ENCODE measurements at regions not wholly inside any gene's neighbourhood (a gene's known extent, or its start where the extent isn't known, plus 50 kb on each side); places are given as distances from the start of the nearest gene placed in this dataset.

DNA sequence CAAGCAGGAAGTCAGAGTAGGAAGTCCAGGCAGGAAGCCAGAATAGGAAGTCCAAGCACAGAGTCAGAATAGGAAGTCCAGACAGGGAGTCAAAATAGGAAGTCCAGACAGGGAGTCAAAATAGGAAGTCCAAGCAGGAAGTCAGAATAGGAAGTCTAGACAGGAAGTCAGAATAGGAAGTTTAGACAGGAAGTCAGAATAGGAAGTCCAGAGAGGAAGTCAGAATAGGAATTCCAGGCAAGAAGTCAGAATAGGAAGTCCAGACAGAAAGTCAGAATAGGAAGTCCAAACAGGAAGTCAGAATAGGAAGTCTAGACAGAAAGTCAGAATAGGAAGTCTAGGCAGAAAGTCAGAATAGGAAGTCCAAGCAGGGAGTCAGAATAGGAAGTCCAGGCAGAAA lies 105.3 kb upstream of the C16orf82 start:
- H3K9me3 ChIP-seq (ENCODE audit: control insufficient read depth in 1 of 2, insufficient read depth in 1 of 2, low read length in 2 of 2) = no peaks in the 10 kb centered on the region
- H3K27me3 ChIP-seq (ENCODE audit: control insufficient read depth in 1 of 2, insufficient read depth in 2 of 2, low read length in 2 of 2) = peaks cover 0 to 3% of the 10 kb centered on the region in 2 experiments
- no peaks in the 10 kb centered on the region for H3K36me3 Mint-ChIP-seq (ENCODE audit: low read depth)
- intact Hi-C loops (cut with DNase I, micrococcal nuclease) = no loop called here
- no peak overlapping the region for H3K4me3 Mint-ChIP-seq
- peaks cover 7% of the 10 kb centered on the region for H3K4me1 Mint-ChIP-seq (ENCODE audit: low read depth)
- no peaks in the 10 kb centered on the region for H3K36me3 ChIP-seq (ENCODE audit: insufficient read depth, low read length)
- ChIA-PET POLR2A (no interaction called here), CTCF (no interaction called here)
- TF ChIP-seq, protein P1, sequence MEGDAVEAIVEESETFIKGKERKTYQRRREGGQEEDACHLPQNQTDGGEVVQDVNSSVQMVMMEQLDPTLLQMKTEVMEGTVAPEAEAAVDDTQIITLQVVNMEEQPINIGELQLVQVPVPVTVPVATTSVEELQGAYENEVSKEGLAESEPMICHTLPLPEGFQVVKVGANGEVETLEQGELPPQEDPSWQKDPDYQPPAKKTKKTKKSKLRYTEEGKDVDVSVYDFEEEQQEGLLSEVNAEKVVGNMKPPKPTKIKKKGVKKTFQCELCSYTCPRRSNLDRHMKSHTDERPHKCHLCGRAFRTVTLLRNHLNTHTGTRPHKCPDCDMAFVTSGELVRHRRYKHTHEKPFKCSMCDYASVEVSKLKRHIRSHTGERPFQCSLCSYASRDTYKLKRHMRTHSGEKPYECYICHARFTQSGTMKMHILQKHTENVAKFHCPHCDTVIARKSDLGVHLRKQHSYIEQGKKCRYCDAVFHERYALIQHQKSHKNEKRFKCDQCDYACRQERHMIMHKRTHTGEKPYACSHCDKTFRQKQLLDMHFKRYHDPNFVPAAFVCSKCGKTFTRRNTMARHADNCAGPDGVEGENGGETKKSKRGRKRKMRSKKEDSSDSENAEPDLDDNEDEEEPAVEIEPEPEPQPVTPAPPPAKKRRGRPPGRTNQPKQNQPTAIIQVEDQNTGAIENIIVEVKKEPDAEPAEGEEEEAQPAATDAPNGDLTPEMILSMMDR (IDR thresholded peaks at IDR 0.05) = no peak
- peaks cover 9% of the 10 kb centered on the region for H3K27me3 Mint-ChIP-seq
- DNase-seq (no peak), ATAC-seq (ENCODE audit: poor library complexity) (no peak)
- no peaks in the 10 kb centered on the region for H3K4me1 ChIP-seq (ENCODE audit: insufficient read depth, low read length)
- H3K9me3 Mint-ChIP-seq = no peaks in the 10 kb centered on the region
- no peak overlapping the region for H3K27ac Mint-ChIP-seq
- H3K27ac ChIP-seq (ENCODE audit: low read depth in 1 of 2, low read length in 2 of 2) = no peak overlapping the region
- H3K4me3 ChIP-seq (ENCODE audit: low read length) = no peak overlapping the region

DNA sequence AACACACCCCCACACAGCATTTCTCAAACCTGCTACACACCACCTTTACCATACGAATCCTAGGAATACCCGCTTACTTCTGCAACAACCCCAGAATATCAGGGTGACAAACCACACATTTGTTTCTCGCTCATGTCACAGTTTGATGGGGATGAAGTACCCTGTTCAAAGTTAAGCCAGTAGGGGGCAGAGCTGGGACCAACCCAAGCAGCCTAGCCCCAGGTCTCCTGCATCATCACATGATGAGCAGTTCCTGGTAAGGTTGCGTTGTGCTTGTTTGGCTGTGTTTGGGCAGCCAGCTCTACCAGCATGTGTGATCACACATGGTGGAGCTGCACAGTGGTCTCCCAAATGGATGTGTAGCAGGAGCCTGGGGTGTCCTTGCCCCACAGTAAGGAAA lies 103.6 kb upstream of the C16orf82 start:
- no peak overlapping the region for H3K27ac Mint-ChIP-seq
- Histone ChIP-seq H3K4me3 (ENCODE audit: low read length) (no peak overlapping the region), H3K27ac (ENCODE audit: low read depth in 1 of 2, low read length in 2 of 2) (no peak overlapping the region), H3K9me3 (ENCODE audit: control insufficient read depth in 1 of 2, insufficient read depth in 1 of 2, low read length in 2 of 2) (no peaks in the 10 kb centered on the region), H3K27me3 (ENCODE audit: control insufficient read depth in 1 of 2, insufficient read depth in 2 of 2, low read length in 2 of 2) (peaks cover 0 to 3% of the 10 kb centered on the region in 2 experiments), H3K36me3 (ENCODE audit: insufficient read depth, low read length) (no peaks in the 10 kb centered on the region), H3K4me1 (ENCODE audit: insufficient read depth, low read length) (no peaks in the 10 kb centered on the region)
- intact Hi-C loops (cut with DNase I, micrococcal nuclease) = no loop called here
- POLR2A ChIA-PET = no interaction called here
- H3K4me1 Mint-ChIP-seq (ENCODE audit: low read depth) = peaks cover 7% of the 10 kb centered on the region
- no peak overlapping the region for H3K4me3 Mint-ChIP-seq
- CTCF ChIA-PET = no interaction called here
- no peak for ATAC-seq (ENCODE audit: poor library complexity)
- DNase-seq = peak in 4 of 14 experiments; percentile 6 to 40 (median 18)
- peaks cover 9% of the 10 kb centered on the region for H3K27me3 Mint-ChIP-seq
- H3K36me3 Mint-ChIP-seq (ENCODE audit: low read depth) = no peaks in the 10 kb centered on the region
- TF ChIP-seq, protein P1 (IDR thresholded peaks at IDR 0.05) = peak; percentile 19
- H3K9me3 Mint-ChIP-seq = no peaks in the 10 kb centered on the region

DNA sequence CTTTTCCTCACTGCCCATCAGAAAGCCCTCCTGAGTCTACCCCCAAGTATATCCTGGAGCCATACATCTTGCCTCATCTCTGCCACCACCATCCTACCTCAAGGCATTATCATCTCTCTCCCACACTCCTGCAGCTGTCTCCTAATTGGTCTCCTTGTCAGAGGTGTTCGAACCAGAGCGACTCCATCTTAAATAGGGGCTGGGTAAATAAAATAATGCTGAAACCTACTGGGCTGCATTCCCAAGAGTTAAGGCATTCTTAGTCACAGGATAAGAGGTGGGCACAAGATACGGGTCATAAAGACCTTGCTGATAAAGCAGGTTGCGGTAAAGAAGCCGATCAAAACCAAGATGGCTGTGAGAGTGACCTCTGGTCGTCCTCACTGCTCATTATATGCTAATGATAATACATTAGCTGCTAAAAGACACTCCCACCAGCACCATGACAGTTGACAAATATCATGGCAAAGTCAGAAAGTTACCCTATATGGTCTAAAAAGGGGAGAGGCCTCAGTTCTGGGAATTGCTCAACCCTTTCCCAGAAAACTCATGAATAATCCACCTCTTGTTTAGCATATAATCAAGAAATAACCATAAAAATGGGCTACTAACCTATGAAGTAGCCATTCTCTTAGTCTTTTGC lies 97.0 kb upstream of the C16orf82 start:
- H3K36me3 Mint-ChIP-seq (ENCODE audit: low read depth) = no peaks in the 10 kb centered on the region
- POLR2A ChIA-PET = no interaction called here
- H3K27ac Mint-ChIP-seq = no peak overlapping the region
- intact Hi-C loops (cut with DNase I, micrococcal nuclease) = no loop called here
- H3K4me1 Mint-ChIP-seq (ENCODE audit: low read depth) = no peaks in the 10 kb centered on the region
- H3K27ac ChIP-seq (ENCODE audit: low read depth in 1 of 2, low read length in 2 of 2) = no peak overlapping the region
- TF ChIP-seq, protein P1 (IDR thresholded peaks at IDR 0.05) = no peak
- H3K36me3 ChIP-seq (ENCODE audit: insufficient read depth, low read length) = no peaks in the 10 kb centered on the region
- ATAC-seq (ENCODE audit: poor library complexity) (no peak), DNase-seq (no peak)
- CTCF ChIA-PET = no interaction called here
- H3K27me3 ChIP-seq (ENCODE audit: control insufficient read depth in 1 of 2, insufficient read depth in 2 of 2, low read length in 2 of 2) = no peaks in the 10 kb centered on the region
- H3K4me3 ChIP-seq (ENCODE audit: low read length) = no peak overlapping the region
- no peaks in the 10 kb centered on the region for H3K9me3 ChIP-seq (ENCODE audit: control insufficient read depth in 1 of 2, insufficient read depth in 1 of 2, low read length in 2 of 2)
- H3K4me1 ChIP-seq (ENCODE audit: insufficient read depth, low read length) = no peaks in the 10 kb centered on the region
- H3K9me3 Mint-ChIP-seq = no peaks in the 10 kb centered on the region
- H3K27me3 Mint-ChIP-seq = no peaks in the 10 kb centered on the region
- no peak overlapping the region for H3K4me3 Mint-ChIP-seq
